OCI-LY1 (cell line): ENCODE measurements at regions not wholly inside any gene's neighbourhood (a gene's known extent, or its start where the extent isn't known, plus 50 kb on each side); places are given as distances from the start of the nearest gene placed in this dataset.

Experiments
- H2AFZ ChIP-seq: fragments of 200-600 bp; sonication (generic), shearing (Covaris generic); 2 replicates; pipeline ENCODE4 v1.6.0; 2014; ENCODE audit warnings: antibody characterized with exemption, mild to moderate bottlenecking, low read length
- H3F3A ChIP-seq: fragments of 200-600 bp; sonication (generic), shearing (Covaris generic); 2 replicates; pipeline ENCODE4 v1.6.0; 2014; ENCODE audit warnings: mild to moderate bottlenecking, antibody characterized with exemption, low read length, moderate library complexity; ENCODE audit not compliant: insufficient read depth
- H3K27ac ChIP-seq: fragments of 200-600 bp; sonication (generic); 2 replicates; pipeline ENCODE4 v1.5.1; 2014; ENCODE audit warnings: low read length, mixed run types, mild to moderate bottlenecking, low read depth; ENCODE audit not compliant: poor library complexity, severe bottlenecking
- H3K27me3 ChIP-seq: fragments of 200-600 bp; sonication (generic); 2 replicates; pipeline ENCODE4 v1.6.0; 2014; ENCODE audit warnings: antibody characterized with exemption, mild to moderate bottlenecking, low read length, moderate library complexity; ENCODE audit not compliant: insufficient read depth
- H3K36me3 ChIP-seq: fragments of 200-600 bp; sonication (generic); 2 replicates; pipeline ENCODE4 v1.6.1; 2014; ENCODE audit warnings: mild to moderate bottlenecking, antibody characterized with exemption, low read length, moderate library complexity, mixed read lengths; ENCODE audit not compliant: insufficient read depth
- H3K4me1 ChIP-seq: fragments of 200-600 bp; sonication (generic); 2 replicates; pipeline ENCODE4 v1.5.1; 2014; ENCODE audit warnings: mild to moderate bottlenecking, low read length, moderate library complexity; ENCODE audit not compliant: insufficient read depth, severe bottlenecking
- H3K4me2 ChIP-seq: fragments of 200-600 bp; sonication (generic), shearing (Covaris generic); 2 replicates; pipeline ENCODE4 v1.6.1; 2014; ENCODE audit warnings: low read length
- H3K4me3 ChIP-seq: fragments of 200-600 bp; sonication (generic); 2 replicates; pipeline ENCODE4 v1.5.1; 2014; ENCODE audit warnings: low read length, low read depth, mild to moderate bottlenecking, mixed read lengths; ENCODE audit not compliant: poor library complexity, severe bottlenecking
- H3K79me2 ChIP-seq: fragments of 200-600 bp; shearing (Covaris generic); 2 replicates; pipeline ENCODE4 v1.6.1; 2016; ENCODE audit warnings: mixed run types, low read length, mixed read lengths; ENCODE audit not compliant: insufficient read depth
- H3K9ac ChIP-seq: fragments of 200-600 bp; sonication (generic), shearing (Covaris generic); 2 replicates; pipeline ENCODE4 v1.6.1; 2014; ENCODE audit warnings: mild to moderate bottlenecking, low read length, mixed read lengths
- H3K9me2 ChIP-seq: fragments of 200-600 bp; sonication (generic), shearing (Covaris generic); 2 replicates; pipeline ENCODE4 v1.6.1; 2014; ENCODE audit warnings: low read depth, mild to moderate bottlenecking, low read length, mixed read lengths
- H3K9me3 ChIP-seq: fragments of 200-600 bp; shearing (Covaris generic); 2 replicates; pipeline ENCODE4 v1.6.1; 2014; ENCODE audit warnings: low read length, mixed read lengths
- H4K20me1 ChIP-seq: fragments of 200-600 bp; sonication (generic), shearing (Covaris generic); 2 replicates; pipeline ENCODE4 v1.6.0; 2016; ENCODE audit warnings: mild to moderate bottlenecking, low read length; ENCODE audit not compliant: insufficient read depth
- CTCF ChIP-seq: fragments of 200-600 bp; sonication (generic), shearing (Covaris generic); IDR thresholded peaks from 2 replicates; pipeline ENCODE4 v1.5.1; 2017; ENCODE audit warnings: mild to moderate bottlenecking, antibody characterized with exemption, low read length, moderate library complexity, mixed read lengths
- EZH2 ChIP-seq: fragments of 200-600 bp; sonication (generic), shearing (Covaris generic); IDR thresholded peaks from 2 replicates; pipeline ENCODE4 v1.8.0; 2017; ENCODE audit warnings: borderline replicate concordance, mixed run types, mild to moderate bottlenecking, antibody characterized with exemption, low read length, moderate library complexity, mixed read lengths

- H3K27ac ChIP-seq = peak overlapping the region; percentile 85
- H3K9me2 ChIP-seq = no peaks in the 10 kb centered on the region
- no peaks in the 10 kb centered on the region for H3K36me3 ChIP-seq
- H3K27me3 ChIP-seq = no peaks in the 10 kb centered on the region
- peak overlapping the region; percentile 51 for H3K4me2 ChIP-seq
- peaks cover 47% of the 10 kb centered on the region for H3K4me1 ChIP-seq
- TF ChIP-seq CTCF (no peak), EZH2 (no peak)
- no peaks in the 10 kb centered on the region for H3F3A ChIP-seq
- H3K79me2 ChIP-seq = no peaks in the 10 kb centered on the region
- H3K9me3 ChIP-seq = no peaks in the 10 kb centered on the region
- peak overlapping the region; percentile 37 for H3K9ac ChIP-seq
- H3K4me3 ChIP-seq = no peak overlapping the region
- H2AFZ ChIP-seq = no peak overlapping the region
- no peaks in the 10 kb centered on the region for H4K20me1 ChIP-seq
These were observed 180.4 kb upstream of the ANKRD55 start for GRCh38 chr5:56413546-56413945.

- H3K27me3 ChIP-seq = no peaks in the 10 kb centered on the region
- no peak overlapping the region for H3K4me3 ChIP-seq
- no peaks in the 10 kb centered on the region for H4K20me1 ChIP-seq
- H3K4me1 ChIP-seq = peaks cover 47% of the 10 kb centered on the region
- H3K4me2 ChIP-seq = peak overlapping the region; percentile 51
- H3K79me2 ChIP-seq = no peaks in the 10 kb centered on the region
- H3K9ac ChIP-seq = peak overlapping the region; percentile 37
- peak overlapping the region; percentile 85 for H3K27ac ChIP-seq
- no peaks in the 10 kb centered on the region for H3F3A ChIP-seq
- H3K9me2 ChIP-seq = no peaks in the 10 kb centered on the region
- no peaks in the 10 kb centered on the region for H3K9me3 ChIP-seq
- TF ChIP-seq EZH2 (no peak), CTCF (no peak)
- no peaks in the 10 kb centered on the region for H3K36me3 ChIP-seq
- peak overlapping the region; percentile 9; the same call in 1 of the 2 replicates for H2AFZ ChIP-seq
These were observed 179.7 kb upstream of the ANKRD55 start for GRCh38 chr5:56412601-56413379.

GRCh38 chr5:56410696-56411095 lies 177.6 kb upstream of the ANKRD55 start:
- Histone ChIP-seq H3K36me3 (no peaks in the 10 kb centered on the region), H2AFZ (0 out of 2 replicates have a peak overlapping the region, but pooled peaks have one; percentile 18), H3K4me3 (no peak overlapping the region), H3K27ac (no peak overlapping the region), H3K79me2 (no peaks in the 10 kb centered on the region), H3K4me1 (peaks cover 42% of the 10 kb centered on the region), H4K20me1 (no peaks in the 10 kb centered on the region), H3K9me2 (no peaks in the 10 kb centered on the region), H3K27me3 (no peaks in the 10 kb centered on the region), H3K9ac (no peak overlapping the region), H3F3A (no peaks in the 10 kb centered on the region), H3K4me2 (no peak overlapping the region), H3K9me3 (no peaks in the 10 kb centered on the region)
- TF ChIP-seq CTCF (no peak), EZH2 (no peak)
